B cell (primary cell): ENCODE measurements at regions not wholly inside any gene's neighbourhood (a gene's known extent, or its start where the extent isn't known, plus 50 kb on each side); places are given as distances from the start of the nearest gene placed in this dataset.
"Not testable (repeated sequence)": the region's sequence is repeated elsewhere in the genome, so short reads cannot be mapped to it uniquely, and the experiment has no call there.

ENCODE experiments used
- ATAC-seq: fragments of 200-7000 bp; cut with Tn5 transposase; one replicate; pipeline ENCODE4 v1.10.0; 2021; ENCODE audit warnings: low read depth, mild to moderate bottlenecking, moderate number of reproducible peaks, moderate library complexity
- CTCF ChIA-PET: fragments of 350-600 bp; sonication (Branson Sonifier 250); formaldehyde crosslinking; loops from one replicate; lab custom pipeline; 2021; ENCODE audit warnings: antibody characterized with exemption, inconsistent platforms; lab: Charles Lee
- POLR2A ChIA-PET: fragments of 350-600 bp; sonication (Branson Sonifier 250); formaldehyde crosslinking; loops from one replicate; lab custom pipeline; 2021; ENCODE audit warnings: antibody characterized with exemption; lab: Charles Lee
- DNase-seq: peaks from one replicate; pipeline ENCODE4 v3.0.0; 2013
- H2AFZ ChIP-seq: 2 replicates; pipeline ENCODE4 v1.6.1; 2012; ENCODE audit warnings: mild to moderate bottlenecking, low read depth, low read length; ENCODE audit not compliant: insufficient read depth, poor library complexity, severe bottlenecking
- H3K27ac ChIP-seq, 2 donors: 1 replicate in 1 of 2; 2 replicates in 1 of 2; pipeline ENCODE4 v1.5.1; 2012 to 2013; ENCODE audit warnings: low read length in 2 of 2, mild to moderate bottlenecking in 2 of 2, moderate library complexity in 1 of 2
- H3K27me3 ChIP-seq, 4 experiments: fragments of 200-600 bp in 1 of 4; sonication (generic) in 1 of 4; replicated peaks in 1 of 4; 1 replicate in 2 of 4; 2 replicates in 2 of 4; pipeline versions ENCODE4 v1.6.1 to v1.7.0; 2013 to 2016; ENCODE audit warnings: low read length in 3 of 4, mild to moderate bottlenecking in 2 of 4, mixed read lengths in 1 of 4, moderate library complexity in 1 of 4; ENCODE audit not compliant: insufficient read depth in 4 of 4, control insufficient read depth in 3 of 4; ENCODE audit errors: control extremely low read depth in 1 of 4
- H3K36me3 ChIP-seq, 2 experiments: replicated peaks in 1 of 2; 1 replicate in 1 of 2; 2 replicates in 1 of 2; pipeline versions ENCODE4 v1.6.1 to v1.7.1; 2013; ENCODE audit warnings: low read length in 1 of 2; ENCODE audit not compliant: insufficient read depth in 2 of 2, control insufficient read depth in 1 of 2; ENCODE audit errors: control extremely low read depth in 1 of 2, extremely low read depth in 1 of 2
- H3K4me1 ChIP-seq, 2 donors: fragments of 200-600 bp in 1 of 2; sonication (generic) in 1 of 2; 1 replicate in 1 of 2; 2 replicates in 1 of 2; pipeline versions ENCODE4 v1.5.1 to v1.6.1; 2013 to 2017; ENCODE audit warnings: low read length in 2 of 2; ENCODE audit not compliant: control insufficient read depth in 2 of 2, insufficient read depth in 2 of 2
- H3K4me2 ChIP-seq: replicated peaks from 2 replicates; pipeline ENCODE3; 2012; ENCODE audit warnings: mild to moderate bottlenecking, low read depth, low read length; ENCODE audit not compliant: poor library complexity, severe bottlenecking
- H3K4me3 ChIP-seq, 5 experiments: fragments of 200-600 bp in 1 of 5; sonication (generic) in 1 of 5; 1 replicate in 3 of 5; 2 replicates in 2 of 5; pipeline versions ENCODE4 v1.5.1 to v1.7.0; 2011 to 2016; ENCODE audit warnings: low read length in 4 of 5, mild to moderate bottlenecking in 4 of 5, low read depth in 2 of 5, control low read depth in 1 of 5, moderate library complexity in 1 of 5; ENCODE audit not compliant: insufficient read depth in 1 of 5; ENCODE audit errors: control extremely low read depth in 1 of 5, extremely low read depth in 1 of 5
- H3K79me2 ChIP-seq: fragments of 200-600 bp; sonication (generic); one replicate; pipeline ENCODE4 v1.6.0; 2016; ENCODE audit warnings: low read length; ENCODE audit not compliant: control insufficient read depth, insufficient read depth
- H3K9ac ChIP-seq: fragments of 200-600 bp; sonication (generic); 2 replicates; pipeline ENCODE4 v1.6.1; 2017; ENCODE audit warnings: mild to moderate bottlenecking, low read length, moderate library complexity
- H3K9me3 ChIP-seq, 3 donors: one replicate each; pipeline versions ENCODE4 v1.6.1 to v1.7.1; 2013; ENCODE audit warnings: low read length in 2 of 3; ENCODE audit not compliant: control insufficient read depth in 2 of 3, insufficient read depth in 1 of 3; ENCODE audit errors: control extremely low read depth in 1 of 3
- H4K20me1 ChIP-seq: 2 replicates; pipeline ENCODE4 v1.6.0; 2012; ENCODE audit warnings: mild to moderate bottlenecking, low read length; ENCODE audit not compliant: insufficient read depth, control insufficient read depth, poor library complexity, severe bottlenecking
- H3K27ac Mint-ChIP-seq: one replicate; pipeline ENCODE4 v1.8.0; 2021; ENCODE audit warnings: mixed read lengths
- H3K27me3 Mint-ChIP-seq: one replicate; pipeline ENCODE4 v1.8.0; 2021; ENCODE audit warnings: mixed read lengths
- H3K4me1 Mint-ChIP-seq: one replicate; pipeline ENCODE4 v1.8.0; 2021; ENCODE audit warnings: mixed read lengths
- H3K4me3 Mint-ChIP-seq: one replicate; pipeline ENCODE4 v1.8.0; 2021; ENCODE audit warnings: mixed read lengths
- H3K9me3 Mint-ChIP-seq: one replicate; pipeline ENCODE4 v1.8.0; 2022; ENCODE audit warnings: mixed read lengths; ENCODE audit not compliant: insufficient read depth
- EZH2 ChIP-seq: IDR thresholded peaks from 2 replicates; pipeline ENCODE4 v1.6.1; 2012; ENCODE audit warnings: borderline replicate concordance, low read depth, mild to moderate bottlenecking, moderate library complexity, low read length; ENCODE audit not compliant: insufficient read depth, poor library complexity, severe bottlenecking
- WGBS: methylation state at CpG from one replicate; pipeline ENCODE4 v1.1.5; 2013; ENCODE audit warnings: missing lambda C conversion rate; ENCODE audit not compliant: insufficient coverage; 5-methylcytosine and 5-hydroxymethylcytosine counted together
- intact Hi-C: fragments of 100-400 bp; cut with micrococcal nuclease; formaldehyde crosslinking; loops from one replicate; pipeline ENCODE4 v1.10.0; 2022
- TF ChIP-seq, protein P1 (sequence below): fragments of 200-600 bp; IDR thresholded peaks from one replicate; pipeline ENCODE4 v1.8.0; 2022; ENCODE audit warnings: antibody characterized with exemption, mild to moderate bottlenecking

DNA sequence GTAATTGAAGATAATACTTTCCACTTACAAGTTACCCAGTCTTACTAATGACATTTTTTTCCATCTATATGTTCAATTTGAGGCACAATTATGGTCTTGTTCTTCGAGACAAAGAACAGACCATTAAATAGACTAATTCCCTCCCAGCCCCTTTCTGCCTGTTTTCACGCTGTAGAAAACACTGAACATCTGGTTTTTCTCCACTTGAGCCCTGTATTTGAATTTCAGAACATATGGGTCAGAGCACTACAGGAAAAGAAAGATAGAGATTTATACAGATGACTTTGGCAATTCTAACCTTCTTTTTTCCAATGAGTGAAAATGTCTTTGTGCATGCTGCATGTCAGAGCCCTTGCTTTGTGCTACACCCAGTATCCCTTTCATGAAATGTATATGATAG lies 506.9 kb downstream of the LRRC70 start:
- POLR2A ChIA-PET: no interaction called here
- no peaks in the 10 kb centered on the region for H4K20me1 ChIP-seq
- Mint-ChIP-seq H3K4me1 (no peaks in the 10 kb centered on the region), H3K27ac (no peak overlapping the region), H3K4me3 (no peak overlapping the region), H3K9me3 (no peaks in the 10 kb centered on the region), H3K27me3 (no peaks in the 10 kb centered on the region)
- no peak overlapping the region for H3K4me2 ChIP-seq
- WGBS: 64% methylated on average over 1 of the region's 2 CpGs
- peaks cover 0 to 14% (median 0%) of the 10 kb centered on the region in 3 donors for H3K9me3 ChIP-seq
- H3K36me3 ChIP-seq: no peaks in the 10 kb centered on the region
- no peak overlapping the region for H3K9ac ChIP-seq
- no peaks in the 10 kb centered on the region for H3K79me2 ChIP-seq
- ATAC-seq: no peak
- H3K4me1 ChIP-seq: no peaks in the 10 kb centered on the region
- CTCF ChIA-PET: no interaction called here
- no peak overlapping the region for H3K4me3 ChIP-seq
- H2AFZ ChIP-seq: no peak overlapping the region
- TF ChIP-seq EZH2: no peak
- TF ChIP-seq, protein P1, sequence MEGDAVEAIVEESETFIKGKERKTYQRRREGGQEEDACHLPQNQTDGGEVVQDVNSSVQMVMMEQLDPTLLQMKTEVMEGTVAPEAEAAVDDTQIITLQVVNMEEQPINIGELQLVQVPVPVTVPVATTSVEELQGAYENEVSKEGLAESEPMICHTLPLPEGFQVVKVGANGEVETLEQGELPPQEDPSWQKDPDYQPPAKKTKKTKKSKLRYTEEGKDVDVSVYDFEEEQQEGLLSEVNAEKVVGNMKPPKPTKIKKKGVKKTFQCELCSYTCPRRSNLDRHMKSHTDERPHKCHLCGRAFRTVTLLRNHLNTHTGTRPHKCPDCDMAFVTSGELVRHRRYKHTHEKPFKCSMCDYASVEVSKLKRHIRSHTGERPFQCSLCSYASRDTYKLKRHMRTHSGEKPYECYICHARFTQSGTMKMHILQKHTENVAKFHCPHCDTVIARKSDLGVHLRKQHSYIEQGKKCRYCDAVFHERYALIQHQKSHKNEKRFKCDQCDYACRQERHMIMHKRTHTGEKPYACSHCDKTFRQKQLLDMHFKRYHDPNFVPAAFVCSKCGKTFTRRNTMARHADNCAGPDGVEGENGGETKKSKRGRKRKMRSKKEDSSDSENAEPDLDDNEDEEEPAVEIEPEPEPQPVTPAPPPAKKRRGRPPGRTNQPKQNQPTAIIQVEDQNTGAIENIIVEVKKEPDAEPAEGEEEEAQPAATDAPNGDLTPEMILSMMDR: no peak
- intact Hi-C loops: no loop called here
- no peak for DNase-seq
- H3K27me3 ChIP-seq: no peaks in the 10 kb centered on the region
- no peak overlapping the region for H3K27ac ChIP-seq

DNA sequence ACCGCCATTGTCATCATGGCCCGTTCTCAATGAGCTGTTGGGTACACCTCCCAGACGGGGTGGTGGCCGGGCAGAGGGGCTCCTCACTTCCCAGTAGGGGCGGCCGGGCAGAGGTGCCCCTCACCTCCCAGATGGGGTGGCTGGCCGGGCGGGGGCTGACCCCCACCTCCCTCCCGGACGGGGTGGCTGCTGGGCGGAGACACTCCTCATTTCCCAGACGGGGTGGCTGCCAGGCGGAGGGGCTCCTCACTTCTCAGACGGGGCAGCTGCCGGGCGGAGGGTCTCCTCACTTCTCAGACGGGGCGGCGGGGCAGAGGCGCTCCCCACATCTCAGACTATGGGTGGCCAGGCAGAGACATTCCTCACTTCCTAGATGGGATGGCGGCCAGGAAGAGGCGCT lies 505.1 kb downstream of the LRRC70 start:
- H3K27ac Mint-ChIP-seq, H3K27ac ChIP-seq, POLR2A ChIA-PET, intact Hi-C loops, H3K4me3 Mint-ChIP-seq, H3K9me3 Mint-ChIP-seq, H3K4me1 ChIP-seq, H3K4me2 ChIP-seq, H3K27me3 ChIP-seq, H3K27me3 Mint-ChIP-seq, DNase-seq, H4K20me1 ChIP-seq, H3K36me3 ChIP-seq, H2AFZ ChIP-seq, H3K4me3 ChIP-seq, H3K4me1 Mint-ChIP-seq, ATAC-seq, H3K79me2 ChIP-seq, H3K9me3 ChIP-seq, H3K9ac ChIP-seq, CTCF ChIA-PET: not testable (repeated sequence)
- 93% methylated on average over 6 of the region's 22 CpGs for WGBS
